Prostate gland (tissue), 2 donors: ENCODE measurements at regions not wholly inside any gene's neighbourhood (a gene's known extent, or its start where the extent isn't known, plus 50 kb on each side); places are given as distances from the start of the nearest gene placed in this dataset.

Experiments used
- CTCF ChIP-seq, 4 experiments: fragments of 200-600 bp in 2 of 4; fragments of 450-650 bp in 2 of 4; sonication (generic) in 2 of 4; IDR thresholded peaks; 1 replicate in 3 of 4; 2 replicates in 1 of 4; pipeline ENCODE4 v1.5.1; 2016 to 2019; ENCODE audit warnings: antibody characterized with exemption in 4 of 4, mild to moderate bottlenecking in 2 of 4, moderate library complexity in 2 of 4
- POLR2AphosphoS5 ChIP-seq: sonication (generic); formaldehyde crosslinking; IDR thresholded peaks from one replicate; pipeline ENCODE4 v1.6.1; 2017; ENCODE audit warnings: antibody characterized with exemption

GRCh38 chr19:14317157-14317556 is 64.1 kb upstream of the ADGRE5 start:
- no peak for TF ChIP-seq CTCF (IDR thresholded peaks at IDR 0.05)
- TF ChIP-seq POLR2AphosphoS5: no peak
